Activated CD8-positive, alpha-beta memory T cell treated with anti-CD3 and anti-CD28 coated beads, Interleukin-2, amount 10 ng/mL, durations not matched to agents 7 days and 5 days (primary cell): ENCODE measurements at regions not wholly inside any gene's neighbourhood (a gene's known extent, or its start where the extent isn't known, plus 50 kb on each side); places are given as distances from the start of the nearest gene placed in this dataset.

Experiments used
- ATAC-seq: fragments of 150-1000 bp; cut with Tn5 transposase; one replicate; pipeline ENCODE4 v1.10.0; 2021; ENCODE audit warnings: moderate library complexity
- CTCF ChIA-PET: fragments of 350-600 bp; sonication (Branson Sonifier 250); formaldehyde crosslinking; loops from one replicate; lab custom pipeline; 2021; ENCODE audit warnings: antibody characterized with exemption; lab: Charles Lee
- DNase-seq: peaks from one replicate; pipeline ENCODE4 v3.0.0-alpha.2; 2020
- H3K27ac Mint-ChIP-seq: one replicate; pipeline ENCODE4 v1.8.0; 2021; ENCODE audit warnings: mild to moderate bottlenecking, mixed read lengths
- H3K27me3 Mint-ChIP-seq: one replicate; pipeline ENCODE4 v1.8.0; 2021; ENCODE audit warnings: mixed read lengths
- H3K36me3 Mint-ChIP-seq: one replicate; pipeline ENCODE4 v1.8.0; 2021; ENCODE audit warnings: mild to moderate bottlenecking, mixed read lengths
- H3K4me1 Mint-ChIP-seq: one replicate; pipeline ENCODE4 v1.8.0; 2021; ENCODE audit warnings: mixed read lengths
- H3K4me3 Mint-ChIP-seq: one replicate; pipeline ENCODE4 v1.8.0; 2021; ENCODE audit warnings: mild to moderate bottlenecking, moderate library complexity, mixed read lengths
- H3K9me3 Mint-ChIP-seq: one replicate; pipeline ENCODE4 v1.8.0; 2022; ENCODE audit warnings: low read depth, mixed read lengths

DNA sequence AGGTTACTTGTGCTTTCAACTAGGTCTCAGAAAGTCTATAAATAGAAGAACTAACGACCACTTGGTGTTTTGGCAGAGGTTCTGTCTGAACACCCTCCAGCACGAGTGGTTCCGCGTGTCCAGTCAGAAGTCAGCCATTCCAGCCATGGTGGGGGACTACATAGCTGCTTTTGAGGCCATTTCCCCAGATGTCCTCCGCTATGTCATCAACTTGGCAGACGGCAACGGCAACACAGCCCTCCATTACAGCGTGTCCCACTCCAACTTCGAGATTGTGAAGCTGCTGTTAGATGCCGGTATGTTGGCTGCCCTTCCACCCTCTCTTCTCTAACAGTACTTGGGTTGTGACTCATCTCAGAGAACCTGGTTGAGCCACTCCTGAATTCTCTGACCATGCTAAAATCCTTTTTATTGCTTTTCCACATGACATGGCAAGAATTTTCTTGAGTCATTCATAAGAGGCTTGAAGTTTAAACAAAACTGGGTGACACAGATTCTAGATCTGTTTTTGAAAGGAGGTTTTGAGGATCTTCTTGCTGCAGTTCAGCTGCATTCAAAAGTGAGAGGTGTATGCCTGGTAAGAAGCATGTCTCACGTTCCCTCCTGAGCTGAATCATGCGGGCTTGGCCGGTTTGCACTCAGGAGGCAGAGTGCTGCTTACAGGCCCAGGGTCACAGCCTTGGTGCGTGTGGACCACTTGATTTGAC lies 103.1 kb upstream of the DMRT1 start:
- CTCF ChIA-PET: interaction anchor here (1.0 to 1.1 kb wide), 3 partner anchors 19 to 31 kb away, joined by 3 read pairs; no protein-coding TSS in a partner anchor
- DNase-seq (no peak), ATAC-seq (no peak)
- Mint-ChIP-seq H3K27ac (no peak overlapping the region), H3K27me3 (no peaks in the 10 kb centered on the region), H3K4me3 (no peak overlapping the region), H3K36me3 (peaks cover 5% of the 10 kb centered on the region), H3K4me1 (peaks cover 1% of the 10 kb centered on the region), H3K9me3 (no peaks in the 10 kb centered on the region)

DNA sequence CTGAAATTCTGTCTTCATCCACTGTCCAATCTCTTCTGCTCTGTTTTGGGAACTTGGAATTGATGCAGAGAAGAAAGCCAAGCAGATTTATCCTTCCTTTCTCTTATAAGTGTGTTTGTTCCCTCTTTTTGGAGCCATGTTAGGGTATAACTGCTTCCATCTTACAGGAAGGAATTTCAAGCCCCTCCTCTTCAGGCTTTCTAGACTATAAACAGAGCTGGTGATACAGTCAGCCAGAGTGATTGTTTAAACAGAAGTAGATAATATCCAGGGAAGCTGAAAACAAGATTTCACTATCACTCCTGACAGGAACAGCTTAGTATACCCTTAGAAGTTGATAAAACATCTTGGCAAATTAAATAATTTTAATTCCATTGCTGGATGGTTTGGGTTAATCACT lies 102.1 kb upstream of the DMRT1 start:
- Mint-ChIP-seq H3K4me1 (no peaks in the 10 kb centered on the region), H3K27ac (no peak overlapping the region), H3K36me3 (peaks cover 5% of the 10 kb centered on the region), H3K9me3 (no peaks in the 10 kb centered on the region), H3K4me3 (no peak overlapping the region), H3K27me3 (peaks cover under 1% of the 10 kb centered on the region)
- DNase-seq (no peak), ATAC-seq (no peak)
- CTCF ChIA-PET: interaction anchor here (1.1 kb wide), 1 partner anchor 18 kb away, joined by 3 read pairs; no protein-coding TSS in a partner anchor

DNA sequence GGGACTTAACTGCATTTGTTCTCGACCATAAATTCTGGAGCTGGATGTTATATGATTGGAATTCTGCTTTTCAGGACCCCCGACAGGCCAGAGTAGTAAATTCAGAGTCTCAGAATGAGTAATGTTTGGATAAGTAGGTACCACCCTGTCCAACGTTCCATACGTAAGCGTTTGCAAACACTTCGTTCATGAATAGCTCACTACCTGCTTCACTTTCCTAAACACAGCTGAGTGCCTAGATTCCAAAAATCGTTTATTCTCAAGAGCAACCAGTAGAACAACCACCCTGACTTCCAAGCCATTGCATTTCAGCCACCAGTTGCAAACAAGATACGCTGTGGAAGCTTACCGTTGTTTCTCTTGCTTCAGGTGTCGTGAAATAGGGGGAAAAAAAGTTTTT lies 101.3 kb upstream of the DMRT1 start:
- H3K4me3 Mint-ChIP-seq: no peak overlapping the region
- CTCF ChIA-PET: interaction anchor here (1.1 kb wide), 1 partner anchor 16 kb away, joined by 4 read pairs; no protein-coding TSS in a partner anchor

DNA sequence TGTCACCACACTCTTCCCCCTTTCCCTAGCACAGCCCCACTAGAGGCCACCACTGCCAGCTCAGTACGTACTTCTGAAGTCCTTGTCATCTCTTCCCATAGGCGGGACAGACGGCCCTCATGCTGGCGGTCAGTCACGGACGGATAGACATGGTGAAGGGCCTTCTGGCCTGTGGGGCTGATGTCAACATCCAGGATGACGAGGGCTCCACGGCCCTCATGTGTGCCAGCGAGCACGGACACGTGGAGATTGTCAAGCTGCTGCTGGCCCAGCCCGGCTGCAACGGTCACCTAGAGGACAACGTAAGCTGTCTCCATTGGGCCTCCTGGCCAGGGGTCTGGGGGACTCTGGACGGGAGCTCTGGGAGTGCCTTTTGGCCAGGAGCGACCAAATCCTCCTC lies 99.4 kb upstream of the DMRT1 start:
- H3K36me3 Mint-ChIP-seq: peaks cover 6% of the 10 kb centered on the region
- peaks cover 3% of the 10 kb centered on the region for H3K27me3 Mint-ChIP-seq
- peaks cover 3% of the 10 kb centered on the region for H3K4me1 Mint-ChIP-seq
- no peak for ATAC-seq
- H3K4me3 Mint-ChIP-seq: no peak overlapping the region
- no peak overlapping the region for H3K27ac Mint-ChIP-seq
- H3K9me3 Mint-ChIP-seq: no peaks in the 10 kb centered on the region
- DNase-seq: no peak
- CTCF ChIA-PET: no interaction called here

More for the DNA sequence above, 101.3 kb upstream of the DMRT1 start:
- ATAC-seq: no peak
- Mint-ChIP-seq H3K27ac (no peak overlapping the region), H3K4me1 (no peaks in the 10 kb centered on the region), H3K27me3 (peaks cover 3% of the 10 kb centered on the region), H3K9me3 (no peaks in the 10 kb centered on the region), H3K36me3 (peaks cover 4% of the 10 kb centered on the region)
- DNase-seq: no peak

DNA sequence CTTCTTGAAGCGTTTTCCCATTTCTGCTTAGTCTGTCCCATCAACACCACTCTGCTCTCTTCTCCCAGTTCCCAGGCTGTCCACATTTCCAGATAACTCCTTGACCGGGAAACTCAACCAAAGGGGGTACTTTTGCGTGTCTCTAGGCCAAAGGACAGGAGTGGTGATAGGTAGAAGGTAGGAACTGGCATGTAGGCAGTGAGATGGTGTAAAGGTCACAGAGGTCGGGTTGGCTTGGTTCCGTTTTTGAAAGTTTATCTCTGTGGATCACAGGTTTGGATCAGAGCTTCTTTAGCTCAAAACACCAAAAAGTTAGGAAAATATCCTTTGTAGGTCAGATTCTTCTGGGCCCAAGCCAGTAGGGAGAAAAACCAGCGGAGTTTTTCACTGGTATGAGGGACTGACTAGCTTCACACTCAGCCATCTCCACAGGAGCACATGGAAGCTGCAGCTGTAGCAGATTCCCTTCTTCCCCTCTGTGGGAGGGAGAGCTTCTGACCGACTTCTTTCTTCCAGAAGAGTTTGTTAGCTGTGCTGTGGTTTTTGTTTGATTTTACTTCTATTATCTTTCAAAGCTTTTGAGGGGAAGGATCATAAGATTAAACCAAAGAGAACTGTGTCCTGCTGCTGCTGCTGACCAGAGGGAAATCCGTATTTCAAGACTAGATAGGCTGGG lies 98.4 kb upstream of the DMRT1 start:
- no peak for ATAC-seq
- peaks cover 9% of the 10 kb centered on the region for H3K4me1 Mint-ChIP-seq
- H3K27me3 Mint-ChIP-seq: peaks cover 3% of the 10 kb centered on the region
- peaks cover 6% of the 10 kb centered on the region for H3K36me3 Mint-ChIP-seq
- CTCF ChIA-PET: no interaction called here
- no peak for DNase-seq
- H3K4me3 Mint-ChIP-seq: no peak overlapping the region
- H3K27ac Mint-ChIP-seq: no peak overlapping the region
- no peaks in the 10 kb centered on the region for H3K9me3 Mint-ChIP-seq

DNA sequence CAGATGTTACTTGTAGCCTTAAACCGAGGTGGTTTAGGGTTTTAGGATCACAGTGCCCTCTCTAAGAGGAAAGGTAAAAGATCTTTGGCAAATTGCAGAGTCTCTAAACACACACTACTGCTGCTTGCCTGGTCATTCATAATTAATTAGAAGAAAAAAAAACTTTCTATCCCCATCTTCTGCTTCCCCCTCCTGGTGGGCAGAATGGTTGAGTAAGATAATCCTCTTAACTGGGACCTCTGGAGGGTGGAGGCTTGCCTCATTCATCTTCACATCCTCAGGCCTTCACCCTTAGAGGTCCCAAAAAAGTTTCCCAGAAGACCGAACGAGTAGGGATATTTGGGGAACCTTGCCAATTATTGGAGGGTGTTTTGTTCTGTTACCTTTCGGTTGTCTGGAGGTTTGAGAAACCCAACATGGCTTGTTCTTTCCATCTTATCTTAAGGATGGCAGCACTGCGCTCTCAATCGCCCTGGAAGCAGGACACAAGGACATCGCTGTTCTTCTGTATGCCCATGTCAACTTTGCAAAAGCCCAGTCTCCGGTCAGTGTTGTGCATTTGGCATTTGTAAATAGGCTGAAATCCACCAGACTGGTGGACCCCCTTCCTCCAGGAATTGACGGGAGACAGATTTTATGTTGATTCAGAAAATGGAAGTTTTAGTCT lies 97.3 kb upstream of the DMRT1 start:
- CTCF ChIA-PET: no interaction called here
- H3K4me3 Mint-ChIP-seq: no peak overlapping the region
- peaks cover 19% of the 10 kb centered on the region for H3K4me1 Mint-ChIP-seq
- ATAC-seq (no peak), DNase-seq (no peak)
- H3K36me3 Mint-ChIP-seq: peaks cover 9% of the 10 kb centered on the region
- H3K27me3 Mint-ChIP-seq: peaks cover 3% of the 10 kb centered on the region
- no peaks in the 10 kb centered on the region for H3K9me3 Mint-ChIP-seq
- no peak overlapping the region for H3K27ac Mint-ChIP-seq

DNA sequence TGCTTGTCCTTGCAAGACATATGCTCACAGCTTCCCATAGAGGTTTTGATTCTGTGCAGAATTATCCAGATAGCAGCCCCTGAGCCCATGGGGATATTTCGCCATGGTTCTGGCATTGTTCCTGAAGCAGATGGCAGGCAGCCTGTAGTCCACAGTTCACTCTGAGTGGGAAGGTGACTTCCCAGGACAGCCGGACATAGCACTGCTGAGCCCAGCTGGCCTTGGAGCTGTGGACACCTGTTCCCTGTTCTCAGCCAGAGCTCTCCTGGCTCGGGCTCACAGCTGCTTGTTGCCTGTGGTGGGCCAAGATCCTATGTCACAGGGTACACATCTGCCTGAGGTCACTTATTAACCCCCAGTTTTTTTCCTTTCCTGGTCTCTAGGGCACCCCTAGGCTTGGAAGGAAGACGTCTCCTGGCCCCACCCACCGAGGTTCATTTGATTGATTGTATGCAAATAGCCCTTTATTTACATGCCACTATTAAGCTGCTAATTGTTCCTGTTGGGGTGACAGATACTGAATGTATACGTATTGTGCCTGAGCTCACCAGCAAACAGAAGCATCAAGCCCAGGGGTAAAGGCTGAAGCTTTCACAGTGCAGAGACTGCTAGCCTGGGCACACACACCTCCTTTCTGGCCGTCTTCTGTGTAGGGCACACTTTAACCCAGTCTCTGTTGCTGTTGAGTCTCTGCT lies 96.6 kb upstream of the DMRT1 start:
- DNase-seq (no peak), ATAC-seq (no peak)
- Mint-ChIP-seq H3K4me1 (peaks cover 27% of the 10 kb centered on the region), H3K27ac (no peak overlapping the region), H3K27me3 (peaks cover 3% of the 10 kb centered on the region), H3K36me3 (peaks cover 9% of the 10 kb centered on the region), H3K9me3 (no peaks in the 10 kb centered on the region), H3K4me3 (no peak overlapping the region)
- CTCF ChIA-PET: no interaction called here

DNA sequence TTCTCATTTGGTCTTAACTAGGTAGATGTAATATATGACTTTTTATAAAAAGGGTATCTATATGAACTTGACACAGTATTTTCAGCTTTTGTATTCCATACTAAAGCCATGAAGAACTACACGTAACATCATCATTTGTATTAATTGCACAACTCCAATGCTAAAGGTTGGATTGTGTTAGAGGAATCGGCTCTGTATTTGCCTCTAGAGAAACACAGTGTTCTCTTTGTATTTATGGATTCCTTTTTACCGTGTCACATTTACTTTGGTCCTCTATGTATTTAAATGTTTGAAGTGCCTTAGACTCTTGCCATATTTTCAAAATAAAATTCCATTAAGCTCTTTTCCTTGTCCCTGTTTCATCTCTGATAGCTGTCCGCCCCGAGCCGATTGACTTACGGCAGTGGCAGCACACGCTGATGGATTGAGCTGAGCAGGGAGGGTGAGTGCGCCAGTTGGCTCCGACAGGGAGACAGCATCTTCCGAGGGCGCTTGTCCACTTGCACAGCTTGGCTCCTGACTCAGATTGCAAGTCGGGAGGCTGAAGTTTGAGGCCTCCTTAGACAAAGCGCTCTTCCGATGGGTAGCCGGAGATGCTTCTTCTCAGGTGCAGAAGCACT lies 95.6 kb upstream of the DMRT1 start:
- Mint-ChIP-seq H3K4me3 (no peak overlapping the region), H3K9me3 (no peaks in the 10 kb centered on the region), H3K27me3 (peaks cover 3% of the 10 kb centered on the region), H3K27ac (no peak overlapping the region), H3K36me3 (peaks cover 9% of the 10 kb centered on the region), H3K4me1 (peaks cover 36% of the 10 kb centered on the region)
- ATAC-seq (no peak), DNase-seq (no peak)
- CTCF ChIA-PET: interaction anchor here (0.9 to 1.0 kb wide), 2 partner anchors 13 to 17 kb away, joined by 3 to 4 read pairs; no protein-coding TSS in a partner anchor

DNA sequence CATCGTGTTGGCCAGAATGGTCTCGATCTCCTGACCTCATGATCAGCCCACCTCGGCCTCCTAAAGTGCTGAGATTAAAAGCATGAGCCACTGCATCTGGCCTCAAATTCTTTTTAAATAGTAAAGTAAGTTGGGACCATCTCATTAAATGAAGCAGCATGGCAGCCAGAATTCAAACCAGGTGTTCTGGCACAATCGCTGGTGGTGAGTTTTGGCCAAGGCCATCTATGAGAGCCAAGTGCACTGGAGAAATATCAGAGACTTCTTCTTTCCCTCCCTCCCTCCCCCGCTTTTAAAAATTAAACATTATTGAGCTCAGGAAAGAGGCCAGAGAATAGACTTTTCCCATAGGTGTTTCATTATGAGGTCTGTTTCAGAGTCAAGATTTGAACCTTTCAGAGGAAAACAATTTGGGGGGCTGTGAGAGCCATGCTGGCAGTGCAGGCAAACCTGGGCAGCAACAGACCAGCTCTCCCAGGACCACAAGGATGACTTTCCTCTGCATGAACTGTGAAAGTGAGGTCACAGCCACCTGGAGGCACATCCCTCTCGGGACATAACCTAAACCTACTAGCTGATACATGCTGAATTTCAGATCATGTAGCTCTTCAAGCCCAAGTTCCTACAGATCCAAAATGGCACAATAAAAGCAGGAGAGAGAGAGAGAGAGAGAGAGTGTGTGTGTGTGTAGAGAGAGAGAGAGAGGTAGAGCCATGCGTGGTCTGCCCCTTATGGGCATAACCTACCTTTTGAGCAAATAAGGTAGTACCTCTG lies 94.6 kb upstream of the DMRT1 start:
- Mint-ChIP-seq H3K27ac (no peak overlapping the region), H3K9me3 (no peaks in the 10 kb centered on the region), H3K4me3 (no peak overlapping the region), H3K27me3 (peaks cover 3% of the 10 kb centered on the region), H3K36me3 (peaks cover 8% of the 10 kb centered on the region), H3K4me1 (peaks cover 46% of the 10 kb centered on the region)
- ATAC-seq (no peak), DNase-seq (no peak)
- CTCF ChIA-PET: interaction anchor here (0.6 to 1.3 kb wide), 4 partner anchors 9 to 58 kb away, joined by 3 to 5 read pairs (median 4); no protein-coding TSS in a partner anchor

DNA sequence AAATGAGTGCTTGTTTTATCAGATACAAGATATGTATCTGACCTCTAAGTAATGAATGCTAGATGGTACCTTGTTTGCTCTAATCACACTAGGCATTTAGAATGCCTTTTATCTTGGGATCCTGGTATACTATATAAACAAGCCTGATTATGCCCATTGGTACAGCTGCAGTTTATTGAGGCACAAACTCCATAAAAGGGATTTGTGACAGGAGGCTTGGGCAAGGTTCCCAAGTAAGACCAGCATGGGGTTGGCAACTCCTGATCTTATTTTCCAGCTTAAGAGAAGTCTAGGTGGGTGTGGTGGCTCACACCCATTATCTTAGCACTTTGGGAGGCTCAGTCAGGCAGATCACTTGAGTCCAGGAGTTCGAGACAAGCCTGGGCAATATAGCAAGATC lies 93.9 kb upstream of the DMRT1 start:
- peaks cover 3% of the 10 kb centered on the region for H3K27me3 Mint-ChIP-seq
- CTCF ChIA-PET: interaction anchor here (1.0 to 1.3 kb wide), 2 partner anchors 8 to 17 kb away, joined by 3 to 5 read pairs; no protein-coding TSS in a partner anchor
- no peaks in the 10 kb centered on the region for H3K9me3 Mint-ChIP-seq
- peaks cover 51% of the 10 kb centered on the region for H3K4me1 Mint-ChIP-seq
- ATAC-seq (no peak), DNase-seq (no peak)
- no peak overlapping the region for H3K4me3 Mint-ChIP-seq
- H3K36me3 Mint-ChIP-seq: peaks cover 7% of the 10 kb centered on the region
- no peak overlapping the region for H3K27ac Mint-ChIP-seq

DNA sequence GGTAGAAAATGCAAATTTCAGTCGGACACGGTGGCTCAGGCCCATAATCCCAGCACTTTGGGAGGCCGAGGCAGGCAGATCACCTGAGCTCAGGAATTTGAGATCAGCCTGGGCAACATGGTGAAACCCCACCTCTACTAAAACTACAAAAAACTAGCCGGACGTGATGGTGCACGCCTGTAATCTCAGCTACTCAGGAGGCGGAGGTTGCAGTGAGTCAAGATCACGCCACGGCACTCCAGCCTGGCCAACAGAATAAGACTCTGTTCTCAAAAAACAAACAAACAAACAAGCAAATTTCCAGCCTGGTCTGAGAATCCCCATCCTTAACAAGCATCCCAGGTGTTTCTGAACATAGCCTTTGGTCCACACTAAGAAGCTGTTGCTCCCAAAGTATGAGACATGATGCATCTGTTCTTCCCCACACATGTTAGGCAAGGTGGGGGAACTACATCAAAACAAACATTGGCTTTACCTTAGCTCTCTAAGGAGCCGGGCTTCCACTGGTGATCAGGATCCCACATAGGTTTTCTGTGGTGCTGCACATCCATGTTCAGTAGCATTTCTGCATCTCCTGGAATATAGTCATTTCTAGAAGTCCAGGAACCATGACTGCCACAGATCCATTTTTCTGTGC lies 92.5 kb upstream of the DMRT1 start:
- peaks cover 3% of the 10 kb centered on the region for H3K27me3 Mint-ChIP-seq

More for the DNA sequence above, 92.5 kb upstream of the DMRT1 start:
- ATAC-seq (no peak), DNase-seq (no peak)
- Mint-ChIP-seq H3K4me3 (peak overlapping the region; percentile 20), H3K4me1 (peaks cover 60% of the 10 kb centered on the region), H3K9me3 (no peaks in the 10 kb centered on the region), H3K27ac (peak overlapping the region; percentile 71), H3K36me3 (peaks cover 5% of the 10 kb centered on the region)
- CTCF ChIA-PET: interaction anchor here (0.6 to 2.3 kb wide), 6 partner anchors 10 to 135 kb away, joined by 3 to 13 read pairs (median 6); no protein-coding TSS in a partner anchor
